ENCODE measurements at regions not wholly inside any gene's neighbourhood (a gene's known extent, or its start where the extent isn't known, plus 50 kb on each side); places are given as distances from the start of the nearest gene placed in this dataset.
A peak's percentile ranks its signal among the peaks of the same experiment; 100 is the strongest.

DNA sequence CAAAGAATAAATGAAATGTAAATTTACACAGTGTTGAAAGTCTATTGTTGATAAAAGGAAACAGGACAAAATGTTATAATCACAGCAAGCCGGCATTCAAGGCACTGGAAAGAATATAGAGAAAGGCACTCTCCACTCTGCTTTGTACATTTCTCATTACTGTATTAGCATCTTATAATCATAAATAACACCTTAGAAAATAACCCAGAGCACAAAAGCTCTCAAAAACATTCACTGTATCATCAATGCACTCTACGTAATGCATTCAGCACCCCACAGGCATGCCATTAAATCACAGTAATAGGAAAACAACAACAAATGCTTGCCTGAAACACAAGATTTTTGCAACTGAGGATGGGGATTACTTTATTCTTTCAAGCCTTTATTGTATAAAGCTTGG lies 75.3 kb upstream of the TRPC3 start:
- DNase-seq: no peak

GRCh38 chr4:122017296-122017695 lies 65.4 kb upstream of the TRPC3 start:
- no peak for DNase-seq

GRCh38 chr4:122015203-122015602 lies 63.3 kb upstream of the TRPC3 start:
- no peak for DNase-seq

GRCh38 chr4:122012735-122013134 lies 60.9 kb upstream of the TRPC3 start:
- no peak for DNase-seq

DNA sequence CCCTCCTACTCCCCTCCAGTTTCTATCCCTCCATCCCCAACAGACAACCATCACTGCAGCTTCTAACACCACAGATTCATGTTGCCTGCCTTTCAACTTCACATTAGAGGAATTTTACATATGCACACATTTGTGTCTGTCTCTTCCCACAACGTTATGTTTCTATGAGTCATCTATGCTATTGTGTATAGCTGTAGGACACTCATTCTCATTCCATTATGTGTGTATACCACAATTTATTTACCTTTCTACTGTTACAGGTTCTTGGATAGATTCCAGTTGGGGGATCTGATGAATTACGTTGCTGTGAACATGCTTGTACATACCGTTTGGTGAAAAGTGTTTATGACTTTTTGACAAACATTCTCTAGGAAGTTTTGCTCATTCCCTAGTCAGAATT lies 58.8 kb upstream of the TRPC3 start:
- DNase-seq: no peak

DNA sequence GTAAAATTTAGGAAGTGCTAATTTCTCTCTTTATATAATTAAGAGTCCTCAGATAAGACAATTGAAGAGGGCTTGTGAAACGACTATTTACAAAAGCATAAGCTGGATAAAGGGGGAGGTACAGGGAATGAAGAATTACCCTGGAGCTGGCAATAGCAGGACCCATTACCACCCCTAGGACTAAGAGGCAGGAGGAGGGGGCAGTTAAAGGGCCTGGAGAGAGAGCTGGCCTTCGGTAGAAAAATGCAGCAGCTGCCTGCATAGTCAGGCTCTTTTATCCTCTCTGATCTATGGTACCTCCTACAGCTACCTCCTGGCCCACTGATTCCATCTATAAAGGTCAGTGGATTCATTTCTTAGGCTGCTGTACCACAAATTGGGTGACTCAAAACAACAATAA lies 57.7 kb upstream of the TRPC3 start:
- DNase-seq: no peak

DNA sequence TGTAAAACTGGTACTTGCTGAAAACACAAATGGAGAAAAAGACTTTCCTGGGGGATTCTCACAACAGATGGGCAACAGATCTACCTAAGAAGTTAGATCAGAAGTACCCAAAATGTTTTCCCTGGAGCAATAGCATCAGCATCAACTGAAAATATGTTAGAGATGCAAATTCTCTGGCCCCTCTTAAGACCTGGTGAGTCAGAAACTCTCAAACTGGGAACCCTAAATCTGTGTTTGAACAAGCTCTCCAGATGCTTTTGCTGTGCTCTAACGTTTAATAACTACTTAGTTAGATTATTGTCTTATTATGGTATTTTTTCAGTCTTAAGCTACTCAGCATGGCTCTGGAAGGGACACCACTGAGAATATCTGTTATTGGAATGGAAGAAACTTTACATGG lies 55.2 kb upstream of the TRPC3 start:
- no peak for DNase-seq

- DNase-seq: no peak
Observed at GRCh38 chr4:122005064-122005755, 53.4 kb upstream of the TRPC3 start.

GRCh38 chr4:122003335-122003734 lies 51.5 kb upstream of the TRPC3 start:
- DNase-seq: peak; percentile 6 to 32
